Motor neuron (in vitro differentiated cells): ENCODE measurements at regions not wholly inside any gene's neighbourhood (a gene's known extent, or its start where the extent isn't known, plus 50 kb on each side); places are given as distances from the start of the nearest gene placed in this dataset.
"Not testable (repeated sequence)": the region's sequence is repeated elsewhere in the genome, so short reads cannot be mapped to it uniquely, and the experiment has no call there.

ENCODE experiments used
- ATAC-seq, 8 experiments: fragments of 200-7000 bp; cut with Tn5 transposase; replicated peaks in 6 of 8; 2 replicates each; pipeline ENCODE4 v1.8.0; 2021; ENCODE audit warnings: mild to moderate bottlenecking in 8 of 8, moderate library complexity in 8 of 8
- H3K27ac ChIP-seq, 2 donors: fragments of 250-450 bp; sonication (Bioruptor Pico); 2 replicates each; pipeline ENCODE4 v1.9.0; 2021; ENCODE audit warnings: antibody characterized with exemption in 2 of 2, mild to moderate bottlenecking in 2 of 2, moderate library complexity in 1 of 2
- H3K4me1 ChIP-seq, 2 donors: fragments of 250-450 bp; sonication (Bioruptor Pico); replicated peaks in 1 of 2; 2 replicates each; pipeline ENCODE4 v1.6.1; 2021; ENCODE audit warnings: antibody characterized with exemption in 2 of 2, mild to moderate bottlenecking in 2 of 2, moderate library complexity in 1 of 2
- H3K4me3 ChIP-seq, 5 donors: fragments of 250-450 bp; sonication (Bioruptor Pico); 2 replicates each; pipeline ENCODE4 v1.9.0; 2021; ENCODE audit warnings: antibody characterized with exemption in 5 of 5, mild to moderate bottlenecking in 5 of 5, moderate library complexity in 4 of 5
- WGBS, 10 experiments: fragments of 450-650 bp; shearing (Covaris generic); methylation state at CpG; one replicate each; pipeline ENCODE4 v1.0.0; 2022; 5-methylcytosine and 5-hydroxymethylcytosine counted together
- in situ Hi-C, 9 experiments: fragments of 400-800 bp; cut with MboI; loops; one replicate each; pipeline ENCODE4 v1.15.0; 2021; ENCODE audit warnings: low sequenced_read_pairs in 9 of 9, low pct_unique_long_range_greater_than_20kb in 2 of 9; ENCODE audit not compliant: unreplicated experiment in 9 of 9

DNA sequence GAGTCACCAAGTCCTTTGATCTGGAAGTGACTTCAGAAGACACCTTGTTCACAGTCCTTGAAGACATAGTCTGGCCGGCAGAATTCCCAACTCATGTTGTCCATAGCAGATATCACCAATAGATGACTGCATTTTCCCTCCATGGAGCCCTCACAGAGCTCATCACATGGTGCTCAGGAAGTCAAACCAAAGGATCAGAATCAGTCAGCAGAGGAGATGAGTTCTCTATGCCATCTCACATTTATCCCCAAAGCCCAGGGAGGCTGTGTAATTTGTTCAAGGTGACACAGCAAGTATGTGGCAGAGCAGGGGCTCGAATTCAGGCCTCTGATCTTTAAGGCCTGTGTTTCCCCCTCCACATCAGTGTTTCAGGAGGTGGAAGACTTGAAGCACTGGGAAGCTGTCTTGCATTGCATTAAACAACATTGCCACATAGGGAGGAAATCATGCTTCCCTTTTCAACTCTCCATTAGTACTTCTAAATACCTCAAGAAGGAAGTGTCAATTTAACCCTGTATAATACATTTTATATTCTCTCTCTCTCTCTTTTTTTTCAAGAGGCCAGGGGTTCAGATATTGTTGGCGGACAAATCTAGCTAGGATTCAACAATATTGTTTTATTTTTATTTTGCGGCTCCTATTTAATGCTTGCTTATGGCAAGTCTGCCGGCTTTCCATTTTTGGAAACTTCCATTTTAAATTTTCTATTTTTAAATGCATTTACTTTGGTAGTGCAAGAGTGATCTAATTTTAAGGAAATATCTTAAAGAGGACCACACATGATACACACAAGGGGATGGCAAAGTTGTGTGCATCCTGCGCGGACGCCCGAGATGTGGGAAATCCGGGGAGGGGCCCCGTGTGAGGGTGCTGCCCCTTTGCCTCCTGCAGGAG lies 61.9 kb downstream of the NPIPB5 start:
- ATAC-seq, in situ Hi-C loops, H3K4me3 ChIP-seq, H3K27ac ChIP-seq, H3K4me1 ChIP-seq: not testable (repeated sequence)
- WGBS, 10 experiments: 100% methylated on average over 1 of the region's 11 CpGs; no CpG with 5 or more reads in 9 of the 10 experiments

- in situ Hi-C loops: not testable (repeated sequence)
- WGBS, 10 experiments: no CpG with 5 or more reads among the region's 26 CpGs
These were observed 62.5 kb downstream of the NPIPB5 start for GRCh38 chr16:22573225-22573530.

GRCh38 chr16:22576506-22576905 lies 65.8 kb downstream of the NPIPB5 start:
- in situ Hi-C loops, H3K27ac ChIP-seq, H3K4me3 ChIP-seq, H3K4me1 ChIP-seq, ATAC-seq: not testable (repeated sequence)
- 80 to 100% (median 92%) methylated on average over 1 to 2 of the region's 6 CpGs; no CpG with 5 or more reads in 7 of the 10 experiments for WGBS, 10 experiments

More at GRCh38 chr16:22573225-22573530, 62.5 kb downstream of the NPIPB5 start:
- not testable (repeated sequence) for H3K4me1 ChIP-seq, H3K4me3 ChIP-seq, H3K27ac ChIP-seq
- peak; percentile 92 to 100 (median 97) for ATAC-seq

GRCh38 chr16:22583195-22583594 lies 72.5 kb downstream of the NPIPB5 start:
- H3K4me3 ChIP-seq, H3K4me1 ChIP-seq, in situ Hi-C loops, ATAC-seq, H3K27ac ChIP-seq: not testable (repeated sequence)
- WGBS, 10 experiments: 100% methylated on average over 2 of the region's 6 CpGs; no CpG with 5 or more reads in 9 of the 10 experiments

GRCh38 chr16:22584459-22584858 lies 73.8 kb downstream of the NPIPB5 start:
- no CpG with 5 or more reads among the region's 3 CpGs for WGBS, 10 experiments
- H3K4me3 ChIP-seq, ATAC-seq, H3K27ac ChIP-seq, in situ Hi-C loops, H3K4me1 ChIP-seq: not testable (repeated sequence)

DNA sequence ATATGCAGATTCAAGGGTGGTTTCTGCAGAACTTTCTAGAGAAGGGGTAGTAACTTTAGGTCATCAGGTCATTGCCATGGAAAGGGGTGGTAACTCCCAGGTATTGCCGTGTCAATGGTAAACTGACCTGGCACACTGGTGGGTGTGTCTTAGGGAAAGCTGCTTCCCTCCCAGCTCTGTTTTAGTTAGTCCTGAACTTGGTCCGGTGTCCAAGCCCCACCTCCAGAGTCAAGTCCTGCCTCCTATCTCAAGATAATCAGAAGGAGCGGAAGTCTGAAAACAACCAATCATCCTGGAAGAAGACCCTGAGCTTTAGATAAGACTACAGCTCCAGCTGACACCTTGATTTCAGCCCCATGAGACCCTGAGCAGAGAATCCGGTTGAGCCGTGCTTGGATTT lies 74.2 kb downstream of the NPIPB5 start:
- H3K4me3 ChIP-seq, in situ Hi-C loops, ATAC-seq, H3K27ac ChIP-seq, H3K4me1 ChIP-seq: not testable (repeated sequence)
- no CpG with 5 or more reads among the region's 5 CpGs for WGBS, 10 experiments

DNA sequence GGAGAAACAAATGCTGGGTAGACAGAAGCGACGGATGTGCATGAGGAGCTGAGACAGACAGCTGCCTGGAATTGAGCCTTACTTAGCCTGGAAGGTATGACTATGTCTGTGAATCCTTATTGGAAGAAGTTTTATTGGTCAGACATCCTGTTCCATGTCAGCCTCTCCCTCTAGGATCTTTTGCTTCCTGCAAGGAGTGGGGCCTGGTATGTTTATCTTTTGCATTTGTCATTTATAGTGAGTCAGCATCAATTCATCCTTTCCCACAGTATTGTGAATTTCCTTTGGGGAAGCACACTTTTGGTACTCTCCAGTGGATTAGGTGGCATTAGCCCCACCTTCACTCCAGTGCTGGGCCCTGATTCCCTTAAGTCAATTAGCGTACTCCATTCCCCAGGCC lies 74.7 kb downstream of the NPIPB5 start:
- H3K27ac ChIP-seq, H3K4me1 ChIP-seq, H3K4me3 ChIP-seq, in situ Hi-C loops: not testable (repeated sequence)
- no CpG with 5 or more reads among the region's 3 CpGs for WGBS, 10 experiments
- peak in 5 of 8 experiments; percentile 10 to 87 (median 48) for ATAC-seq

DNA sequence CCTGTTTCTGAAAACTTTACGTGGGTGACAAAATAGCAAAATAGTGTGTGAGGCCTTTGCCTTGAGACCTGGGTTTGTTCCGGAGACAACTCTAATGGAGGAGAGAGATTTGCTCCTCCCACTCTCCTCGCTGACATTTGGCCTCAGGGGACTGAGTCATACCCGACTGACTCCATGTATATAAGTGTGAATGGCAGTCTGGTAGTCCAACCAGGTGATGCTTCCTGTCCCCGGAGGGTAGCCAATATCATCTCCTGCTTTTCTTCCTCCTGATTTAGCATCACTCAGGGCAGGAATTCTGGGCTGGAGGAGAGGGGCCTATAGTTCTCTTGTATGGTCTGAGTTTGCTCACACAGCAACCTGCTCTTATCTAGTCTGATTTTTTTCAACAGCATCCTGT lies 76.0 kb downstream of the NPIPB5 start:
- WGBS, 10 experiments: no CpG with 5 or more reads among the region's 5 CpGs
- H3K4me1 ChIP-seq, H3K4me3 ChIP-seq, H3K27ac ChIP-seq, in situ Hi-C loops: not testable (repeated sequence)
- ATAC-seq: peak; percentile 4 to 99 (median 97)

GRCh38 chr16:22589757-22590156 lies 79.1 kb downstream of the NPIPB5 start:
- in situ Hi-C loops, H3K4me1 ChIP-seq, ATAC-seq, H3K4me3 ChIP-seq, H3K27ac ChIP-seq: not testable (repeated sequence)
- no CpG with 5 or more reads among the region's 4 CpGs for WGBS, 10 experiments

DNA sequence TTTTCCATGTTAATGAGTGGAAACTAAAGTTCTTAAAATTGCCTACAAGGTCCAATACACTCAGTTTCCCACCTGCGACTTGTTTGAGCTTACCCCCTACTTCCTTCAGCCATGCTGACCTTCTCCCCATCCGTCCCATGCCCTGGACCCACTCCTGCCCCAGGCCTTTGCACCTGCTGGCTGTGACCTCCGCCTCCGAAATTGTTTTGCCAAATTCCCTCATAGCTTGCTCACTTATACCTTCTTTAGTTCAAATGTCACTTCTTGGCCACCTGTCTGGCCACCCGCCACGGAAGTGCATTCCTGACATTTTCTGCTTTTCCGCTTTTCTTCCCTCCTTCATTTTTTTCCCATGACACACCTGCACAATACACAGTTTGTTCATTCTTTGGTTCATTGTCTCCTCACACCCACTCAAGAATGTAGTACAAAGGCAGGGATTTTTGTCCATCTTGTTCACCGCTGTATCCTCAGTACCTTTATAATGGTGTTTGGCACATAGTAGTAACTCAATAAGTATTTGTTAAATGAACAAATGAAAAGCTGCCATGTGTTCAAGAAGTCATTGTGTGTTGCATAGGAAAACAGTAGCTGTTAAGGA lies 85.9 kb downstream of the NPIPB5 start:
- no CpG with 5 or more reads among the region's 8 CpGs for WGBS, 10 experiments
- H3K4me1 ChIP-seq, H3K4me3 ChIP-seq, ATAC-seq, in situ Hi-C loops, H3K27ac ChIP-seq: not testable (repeated sequence)

DNA sequence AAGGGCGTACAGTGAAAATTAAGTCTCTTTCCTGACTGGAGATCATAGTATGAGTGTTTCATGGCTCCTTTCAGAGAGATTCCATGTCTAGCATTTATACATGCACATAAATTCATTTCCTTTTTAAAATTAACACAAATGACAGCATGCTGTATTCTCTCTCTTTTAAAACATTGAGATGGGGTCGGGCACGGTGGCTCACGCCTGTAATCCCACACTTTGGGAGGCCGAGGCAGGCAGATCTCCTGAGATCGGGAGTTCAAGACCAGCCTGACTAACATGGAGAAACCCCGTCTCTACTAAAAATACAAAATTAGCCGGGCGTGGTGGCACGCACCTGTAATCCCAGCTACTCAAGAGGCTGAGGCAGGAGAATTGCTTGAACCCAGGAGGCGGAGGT lies 93.1 kb downstream of the NPIPB5 start:
- H3K4me3 ChIP-seq, H3K4me1 ChIP-seq, H3K27ac ChIP-seq, in situ Hi-C loops: not testable (repeated sequence)
- WGBS, 10 experiments: no CpG with 5 or more reads among the region's 11 CpGs
- peak in 2 of 8 experiments; percentile 11 to 56 for ATAC-seq

DNA sequence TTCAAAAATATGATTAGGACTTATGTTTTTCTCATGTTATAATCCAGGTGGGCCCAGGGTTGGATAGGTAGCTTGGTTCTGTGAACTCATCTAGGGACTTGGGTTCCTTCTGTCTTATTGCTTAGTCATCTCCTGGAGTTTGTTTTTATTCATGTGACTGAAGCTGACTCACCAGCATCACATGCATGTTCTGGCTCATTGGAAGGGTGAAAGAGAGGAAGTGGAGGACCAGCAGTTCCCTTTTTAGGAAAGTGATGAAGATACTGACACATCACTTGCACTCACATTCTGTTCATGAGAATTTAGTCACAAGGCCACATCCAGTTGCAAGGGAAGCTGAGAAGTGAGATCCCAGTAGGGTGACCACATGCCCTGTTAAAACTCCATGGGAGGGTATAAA lies 95.9 kb downstream of the NPIPB5 start:
- ATAC-seq: peak; percentile 75 to 98 (median 94)
- H3K27ac ChIP-seq, H3K4me3 ChIP-seq, H3K4me1 ChIP-seq, in situ Hi-C loops: not testable (repeated sequence)

- in situ Hi-C loops, H3K4me3 ChIP-seq, H3K4me1 ChIP-seq, H3K27ac ChIP-seq, ATAC-seq: not testable (repeated sequence)
- whole genome bisulfite sequencing, 10 experiments: no CpG with 5 or more reads among the region's 2 CpGs
These were observed 99.1 kb downstream of the NPIPB5 start for GRCh38 chr16:22609798-22610197.

- H3K4me1 ChIP-seq, ATAC-seq, H3K27ac ChIP-seq, in situ Hi-C loops, H3K4me3 ChIP-seq: not testable (repeated sequence)
- 40 to 90% (median 72%) methylated on average over 1 to 4 of the region's 4 CpGs; no CpG with 5 or more reads in 7 of the 10 experiments for WGBS, 10 experiments
These were observed 100.4 kb downstream of the NPIPB5 start for GRCh38 chr16:22611128-22611527.
